DMS153 (cell line): ENCODE measurements at regions not wholly inside any gene's neighbourhood (a gene's known extent, or its start where the extent isn't known, plus 50 kb on each side); places are given as distances from the start of the nearest gene placed in this dataset.

Experiments used
- DNase-seq: peaks from one replicate; lab custom pipeline; 2025; lab: John Stamatoyannopoulos, UW

DNA sequence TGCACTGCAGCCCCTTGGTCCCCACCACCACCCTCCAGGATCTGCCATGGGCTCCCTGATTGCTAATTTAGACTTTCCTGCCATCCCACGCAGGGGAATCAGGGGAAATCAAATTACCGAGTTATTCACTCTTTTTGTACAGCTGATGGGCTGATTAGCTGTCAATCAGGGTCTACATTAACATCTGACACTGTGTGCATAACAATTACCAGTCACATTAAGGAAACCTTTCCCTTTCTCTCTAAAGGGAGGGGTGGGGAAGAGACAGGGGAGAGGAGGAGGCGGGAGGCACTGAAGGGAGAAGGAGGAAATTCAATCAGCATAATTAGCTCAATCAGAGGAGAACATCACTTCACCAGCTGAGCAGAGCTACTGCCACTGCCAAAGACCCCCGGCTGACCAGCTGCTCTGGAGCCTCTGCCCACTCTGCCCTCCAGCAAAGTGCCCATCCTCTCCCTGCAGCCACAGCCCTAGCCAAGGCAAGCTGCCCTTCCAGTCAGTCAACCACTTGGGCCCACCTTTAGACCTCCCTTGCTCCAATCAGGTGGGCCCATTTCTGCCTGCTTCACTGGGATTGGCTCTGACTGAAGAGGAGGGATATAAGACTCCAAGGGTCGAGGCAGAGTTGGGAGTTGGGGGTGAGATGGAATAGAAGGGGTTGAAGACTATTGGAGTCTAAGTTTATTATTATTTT, 199.3 kb upstream of the ZC3H12A start:
- no peak for DNase-seq

- no peak for DNase-seq
These were observed 197.0 kb upstream of the ZC3H12A start for GRCh38 chr1:37277366-37277765.

DNA sequence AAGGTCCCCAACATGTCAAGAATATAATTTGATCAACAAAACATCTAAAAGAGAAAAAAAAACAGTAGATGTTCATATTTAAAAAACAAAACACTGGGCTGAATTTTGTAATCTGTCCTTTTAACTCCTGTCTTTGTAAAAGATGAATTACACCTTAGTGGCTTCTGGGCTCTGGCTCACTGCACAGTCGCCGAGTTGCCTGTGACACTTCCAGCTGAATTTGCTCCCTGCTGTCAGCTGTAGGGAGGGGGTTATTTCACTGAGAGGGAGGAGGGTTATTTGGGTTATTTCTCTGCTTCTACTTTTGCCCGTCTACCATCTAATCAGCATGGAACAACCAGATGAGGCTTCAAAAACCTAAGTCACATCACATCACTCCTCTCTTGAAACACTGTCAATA, 193.0 kb upstream of the ZC3H12A start:
- no peak for DNase-seq

DNA sequence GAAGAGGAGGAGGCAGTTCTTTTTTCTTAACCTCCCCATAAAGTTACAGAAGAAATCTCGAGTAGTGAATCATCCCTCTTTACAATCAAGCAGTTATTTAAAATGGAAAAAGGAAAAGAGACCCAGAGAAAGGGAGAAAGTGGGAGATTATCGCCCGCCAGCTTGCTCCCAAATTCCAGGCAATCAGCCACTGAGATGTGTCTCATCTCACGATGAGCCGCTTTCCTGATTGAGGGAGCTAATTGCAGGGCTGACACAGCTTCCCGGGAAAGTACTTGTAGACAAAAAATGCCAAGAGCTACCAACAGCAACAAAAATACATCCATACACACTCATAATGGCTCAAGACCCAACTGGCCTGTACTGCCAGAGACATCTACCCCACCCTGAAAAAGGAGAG, 191.6 kb upstream of the ZC3H12A start:
- DNase-seq: no peak

DNA sequence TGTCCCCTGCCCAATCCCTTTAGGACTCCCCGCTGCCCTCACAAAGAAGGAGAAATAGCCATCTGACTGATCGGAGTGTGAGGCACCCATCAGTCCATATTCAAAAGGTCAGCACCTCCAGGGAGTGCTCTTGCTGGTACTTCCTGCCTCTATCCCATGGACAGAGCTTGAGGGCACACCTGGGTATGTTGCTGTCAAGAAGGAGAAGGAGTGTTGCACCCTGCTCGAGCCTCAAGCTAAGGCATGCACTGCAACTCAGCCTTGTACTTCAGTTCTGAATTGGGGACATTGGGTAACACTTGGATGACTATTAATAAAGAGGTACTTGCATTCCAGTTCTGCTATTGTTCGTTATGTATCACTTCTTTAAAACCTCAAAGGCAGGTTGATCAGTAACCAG, 190.3 kb upstream of the ZC3H12A start:
- no peak for DNase-seq

DNA sequence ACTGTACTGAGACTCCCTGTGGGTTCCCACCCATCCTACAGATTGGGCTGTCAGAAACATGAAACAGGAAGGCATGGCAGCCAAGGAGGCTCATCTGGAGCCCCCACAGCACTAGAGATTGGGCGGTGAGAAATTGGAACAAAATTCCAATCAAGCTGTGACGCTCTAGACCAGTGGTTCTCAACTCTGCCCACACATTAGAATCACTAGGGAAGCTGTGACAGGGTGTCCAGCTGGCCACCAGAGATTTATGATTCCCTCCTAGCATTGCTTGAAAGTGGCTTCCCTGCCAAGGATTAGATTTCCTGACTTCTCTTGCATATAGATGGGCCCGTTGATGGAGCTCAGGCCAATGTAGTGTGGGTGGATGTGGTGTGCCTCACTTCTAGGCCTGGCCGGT, 187.5 kb upstream of the ZC3H12A start:
- DNase-seq: no peak

DNA sequence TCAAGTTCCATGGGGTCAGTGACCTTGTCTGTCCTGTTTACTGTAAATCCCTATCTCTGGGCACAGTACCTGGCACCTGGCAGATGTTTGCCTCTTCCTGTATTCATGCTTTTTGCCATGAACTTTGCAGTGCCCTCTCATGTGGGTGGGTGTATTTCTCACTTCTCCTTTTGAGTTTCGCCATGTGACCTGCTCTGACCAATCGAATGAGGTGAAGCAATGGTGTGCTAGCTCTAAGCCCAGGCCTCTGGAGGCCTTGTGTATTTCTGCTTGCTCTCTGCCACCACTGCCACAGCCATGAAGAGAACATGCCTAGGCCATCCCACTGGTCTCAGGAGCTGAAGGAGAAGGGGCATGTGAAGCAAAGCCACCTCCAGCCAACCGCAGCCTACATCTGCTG, 185.5 kb upstream of the ZC3H12A start:
- DNase-seq: no peak

GRCh38 chr1:37290718-37291117, 183.7 kb upstream of the ZC3H12A start:
- no peak for DNase-seq

DNA sequence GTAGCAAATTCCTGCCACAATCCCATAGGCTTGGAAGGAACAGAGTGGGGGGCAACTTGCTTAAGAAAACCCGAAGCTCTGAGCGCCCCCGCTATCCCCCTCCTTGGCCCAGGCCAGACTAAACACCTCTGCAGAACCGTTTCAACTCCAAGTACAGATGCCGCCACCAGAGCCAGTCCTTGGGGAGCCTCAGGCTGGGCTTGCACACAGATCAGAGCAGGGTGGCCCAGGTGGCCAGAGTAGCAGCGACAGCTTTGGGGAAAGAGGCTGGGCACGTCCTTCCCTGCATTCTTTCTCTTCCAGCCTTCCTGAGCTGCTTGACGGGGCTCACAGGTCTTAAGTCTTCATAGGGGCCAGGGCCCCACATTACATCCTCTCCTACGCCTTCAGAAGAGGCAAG, 181.6 kb upstream of the ZC3H12A start:
- no peak for DNase-seq

GRCh38 chr1:37294096-37294495, 180.3 kb upstream of the ZC3H12A start:
- DNase-seq: no peak

GRCh38 chr1:37294529-37294928, 179.9 kb upstream of the ZC3H12A start:
- DNase-seq: no peak

DNA sequence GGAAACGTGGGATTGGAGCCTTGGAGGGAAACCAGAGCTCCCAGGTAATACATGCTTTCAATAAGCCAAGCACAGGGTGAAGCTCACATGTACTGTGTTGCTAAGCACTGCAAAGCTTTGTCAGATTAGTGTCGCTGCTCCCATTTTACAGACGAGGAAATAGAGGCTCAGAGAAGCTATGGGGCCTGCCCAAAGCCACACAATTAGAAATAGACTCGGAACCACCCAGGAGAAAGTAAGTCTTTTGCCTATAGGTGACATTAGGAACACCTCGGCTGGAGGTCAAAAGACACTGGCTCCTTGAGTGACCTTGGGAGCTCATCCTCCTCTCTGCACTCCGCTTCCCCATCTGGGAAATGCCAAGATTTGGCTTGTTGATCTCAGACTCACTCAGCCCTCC, 175.6 kb upstream of the ZC3H12A start:
- no peak for DNase-seq

- no peak for DNase-seq
These were observed 175.2 kb upstream of the ZC3H12A start for GRCh38 chr1:37299216-37299615.

GRCh38 chr1:37303884-37304574, 170.4 kb upstream of the ZC3H12A start:
- DNase-seq: no peak

GRCh38 chr1:37305108-37305507, 169.3 kb upstream of the ZC3H12A start:
- no peak for DNase-seq

DNA sequence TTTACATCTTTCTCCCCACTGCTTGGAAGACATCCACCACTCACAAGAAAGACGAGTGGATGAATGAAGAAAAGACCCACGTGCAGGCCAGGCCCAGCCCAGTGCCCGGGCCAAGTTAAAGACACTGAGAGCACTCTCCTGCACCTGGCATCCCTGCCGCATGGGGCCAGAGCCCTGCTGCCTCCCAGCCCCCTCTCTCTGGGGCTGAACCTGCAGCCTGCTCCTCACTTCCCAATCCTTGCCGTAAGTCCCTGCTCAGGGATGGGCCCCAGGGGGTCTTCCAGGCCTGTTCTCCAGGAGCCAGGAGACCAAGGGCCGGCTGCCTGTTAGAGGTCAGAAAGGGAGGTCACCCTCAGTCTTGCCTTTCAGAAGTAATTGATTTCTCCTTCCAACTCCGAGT, 168.5 kb upstream of the ZC3H12A start:
- no peak for DNase-seq

GRCh38 chr1:37306461-37306860, 167.9 kb upstream of the ZC3H12A start:
- no peak for DNase-seq

- DNase-seq: no peak
These were observed 167.5 kb upstream of the ZC3H12A start for GRCh38 chr1:37306871-37307270.

- DNase-seq: no peak
These were observed 166.1 kb upstream of the ZC3H12A start for GRCh38 chr1:37308031-37308960.

DNA sequence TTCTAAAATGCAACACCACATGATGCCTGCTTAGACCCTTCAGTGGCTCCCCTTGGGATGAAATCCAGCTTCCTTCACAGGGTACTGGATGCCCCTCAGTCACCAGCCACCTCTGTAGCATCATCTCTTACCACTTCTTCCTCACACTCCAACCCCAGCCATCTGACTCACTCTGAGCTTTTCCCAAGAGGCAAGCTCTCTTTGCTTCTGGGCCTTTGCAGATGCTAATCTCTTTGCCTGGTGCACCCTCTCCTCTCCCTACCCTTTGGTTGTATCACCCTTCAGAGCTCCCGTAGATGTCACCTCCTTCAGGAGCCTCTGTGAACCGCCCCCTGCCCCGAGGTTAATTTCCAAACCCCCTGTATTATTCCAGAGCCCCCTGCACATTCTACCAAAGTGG, 164.8 kb upstream of the ZC3H12A start:
- DNase-seq: no peak

GRCh38 chr1:37310064-37310463, 164.3 kb upstream of the ZC3H12A start:
- no peak for DNase-seq

DNA sequence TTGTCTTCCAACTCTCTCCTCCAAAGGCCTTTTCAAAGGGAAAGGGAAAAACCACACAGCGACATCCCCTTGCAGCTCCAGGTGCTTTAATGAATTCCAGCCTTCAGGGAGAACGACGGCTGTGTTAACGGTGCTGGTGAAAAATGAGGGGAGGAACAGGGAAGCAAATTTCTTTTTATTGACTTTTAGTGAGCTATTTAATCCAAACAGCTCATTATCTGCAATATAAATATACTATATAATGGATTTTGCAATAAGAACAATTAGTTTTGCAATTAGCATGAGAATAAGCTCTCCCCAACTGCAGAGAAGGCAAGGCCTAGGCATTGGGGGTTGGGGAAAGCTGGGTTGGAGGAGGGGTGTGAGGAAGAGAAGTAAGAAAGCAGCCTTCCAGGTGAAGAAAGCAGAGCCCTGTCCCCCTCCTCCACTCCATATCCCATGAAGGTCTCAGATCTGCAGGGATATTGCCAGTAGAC, 159.0 kb upstream of the ZC3H12A start:
- peak; percentile 43 for DNase-seq
